Kidney epithelial cell (primary cell): ENCODE measurements at regions not wholly inside any gene's neighbourhood (a gene's known extent, or its start where the extent isn't known, plus 50 kb on each side); places are given as distances from the start of the nearest gene placed in this dataset.

Experiments used
- DNase-seq: peaks from one replicate; pipeline ENCODE4 v3.0.0-alpha.2; 2010; ENCODE audit warnings: low read depth
- H3K27me3 ChIP-seq: 2 replicates; pipeline ENCODE4 v1.6.0; 2011; ENCODE audit warnings: low read length; ENCODE audit not compliant: control insufficient read depth, insufficient read depth
- H3K36me3 ChIP-seq: 2 replicates; pipeline ENCODE4 v1.5.1; 2011; ENCODE audit warnings: low read length; ENCODE audit not compliant: control insufficient read depth, insufficient read depth
- H3K4me3 ChIP-seq: 2 replicates; pipeline ENCODE4 v1.5.1; 2011; ENCODE audit warnings: low read depth, mild to moderate bottlenecking, control low read depth, low read length
- TF ChIP-seq, protein P1 (sequence below): IDR thresholded peaks from 2 replicates; pipeline ENCODE4 v1.5.1; 2011; ENCODE audit warnings: mild to moderate bottlenecking, moderate library complexity, low read length, control low read depth, inconsistent platforms; ENCODE audit not compliant: insufficient read depth, poor library complexity, severe bottlenecking

DNA sequence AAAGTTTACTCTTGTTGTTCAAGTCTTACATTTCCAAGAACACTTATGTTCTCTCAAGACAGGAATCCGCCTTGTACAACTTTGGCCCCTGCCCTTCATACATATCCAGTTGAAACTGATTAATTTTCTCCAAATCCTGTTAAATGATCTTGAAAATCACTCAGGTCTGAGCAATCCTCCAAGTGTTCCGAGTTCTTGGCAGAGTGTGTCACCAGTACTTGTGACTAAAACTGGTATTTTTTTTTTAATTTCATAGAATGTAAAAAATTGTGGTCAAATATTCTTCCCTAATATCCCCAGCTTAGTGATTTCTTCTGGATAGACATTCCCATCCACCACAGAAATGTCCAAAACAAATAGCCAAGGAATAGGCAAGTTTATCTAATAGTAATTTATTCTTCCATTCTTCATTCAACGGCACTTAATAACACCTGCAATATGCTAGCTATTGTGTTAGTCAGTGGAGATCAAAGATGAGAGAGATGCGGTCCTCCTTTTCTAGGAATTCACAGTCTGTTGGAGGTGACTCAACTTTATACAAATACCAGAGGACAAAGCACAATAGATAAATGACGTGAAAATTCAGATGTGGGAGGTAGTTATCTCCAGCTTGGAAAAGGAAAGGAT, 71.4 kb downstream of the DIRAS3 start:
- Histone ChIP-seq H3K27me3 (no peaks in the 10 kb centered on the region), H3K36me3 (no peaks in the 10 kb centered on the region), H3K4me3 (no peak overlapping the region)
- TF ChIP-seq, protein P1, sequence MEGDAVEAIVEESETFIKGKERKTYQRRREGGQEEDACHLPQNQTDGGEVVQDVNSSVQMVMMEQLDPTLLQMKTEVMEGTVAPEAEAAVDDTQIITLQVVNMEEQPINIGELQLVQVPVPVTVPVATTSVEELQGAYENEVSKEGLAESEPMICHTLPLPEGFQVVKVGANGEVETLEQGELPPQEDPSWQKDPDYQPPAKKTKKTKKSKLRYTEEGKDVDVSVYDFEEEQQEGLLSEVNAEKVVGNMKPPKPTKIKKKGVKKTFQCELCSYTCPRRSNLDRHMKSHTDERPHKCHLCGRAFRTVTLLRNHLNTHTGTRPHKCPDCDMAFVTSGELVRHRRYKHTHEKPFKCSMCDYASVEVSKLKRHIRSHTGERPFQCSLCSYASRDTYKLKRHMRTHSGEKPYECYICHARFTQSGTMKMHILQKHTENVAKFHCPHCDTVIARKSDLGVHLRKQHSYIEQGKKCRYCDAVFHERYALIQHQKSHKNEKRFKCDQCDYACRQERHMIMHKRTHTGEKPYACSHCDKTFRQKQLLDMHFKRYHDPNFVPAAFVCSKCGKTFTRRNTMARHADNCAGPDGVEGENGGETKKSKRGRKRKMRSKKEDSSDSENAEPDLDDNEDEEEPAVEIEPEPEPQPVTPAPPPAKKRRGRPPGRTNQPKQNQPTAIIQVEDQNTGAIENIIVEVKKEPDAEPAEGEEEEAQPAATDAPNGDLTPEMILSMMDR = no peak
- DNase-seq = peak; percentile 82

DNA sequence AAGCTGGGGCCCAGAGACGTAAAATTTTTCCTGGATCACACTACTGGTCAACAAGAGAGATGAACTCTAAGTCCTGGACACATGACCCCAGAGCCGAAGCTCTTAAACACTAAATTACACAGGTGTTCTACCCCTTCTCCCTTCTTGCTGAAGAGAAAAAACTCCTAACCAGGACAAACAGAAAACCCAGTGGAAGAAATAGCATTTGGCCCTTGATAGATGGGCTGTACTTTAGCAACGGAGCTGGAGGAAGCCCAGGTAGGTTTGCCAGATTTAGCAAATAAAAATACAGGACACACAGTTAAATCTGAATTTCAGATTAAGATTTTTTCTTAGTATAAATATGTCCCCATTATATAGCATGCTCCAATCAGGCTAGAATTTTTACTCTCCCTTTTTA, 72.7 kb downstream of the DIRAS3 start:
- no peak for DNase-seq
- Histone ChIP-seq H3K4me3 (no peak overlapping the region), H3K27me3 (no peaks in the 10 kb centered on the region), H3K36me3 (no peaks in the 10 kb centered on the region)
- TF ChIP-seq, protein P1 = no peak

DNA sequence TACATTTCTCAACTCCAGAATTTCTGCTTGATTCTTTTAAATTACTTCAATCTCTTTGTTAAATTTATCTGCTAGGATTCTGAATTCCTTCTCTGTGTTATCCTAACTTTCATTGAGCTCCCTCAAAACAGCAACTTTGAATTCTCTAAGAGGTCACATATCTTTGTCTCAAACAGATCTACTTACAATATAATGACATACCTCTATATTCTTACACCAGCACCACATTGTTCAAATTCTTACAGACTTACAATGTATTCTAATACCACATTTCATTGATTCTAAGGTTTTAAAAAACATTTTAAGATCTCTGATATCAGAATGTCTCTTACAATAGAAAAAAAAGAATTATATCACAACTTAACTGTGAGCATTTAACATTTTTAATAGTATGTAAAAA, 77.4 kb downstream of the DIRAS3 start:
- Histone ChIP-seq H3K27me3 (no peaks in the 10 kb centered on the region), H3K4me3 (no peak overlapping the region), H3K36me3 (no peaks in the 10 kb centered on the region)
- TF ChIP-seq, protein P1 = no peak
- DNase-seq = no peak

DNA sequence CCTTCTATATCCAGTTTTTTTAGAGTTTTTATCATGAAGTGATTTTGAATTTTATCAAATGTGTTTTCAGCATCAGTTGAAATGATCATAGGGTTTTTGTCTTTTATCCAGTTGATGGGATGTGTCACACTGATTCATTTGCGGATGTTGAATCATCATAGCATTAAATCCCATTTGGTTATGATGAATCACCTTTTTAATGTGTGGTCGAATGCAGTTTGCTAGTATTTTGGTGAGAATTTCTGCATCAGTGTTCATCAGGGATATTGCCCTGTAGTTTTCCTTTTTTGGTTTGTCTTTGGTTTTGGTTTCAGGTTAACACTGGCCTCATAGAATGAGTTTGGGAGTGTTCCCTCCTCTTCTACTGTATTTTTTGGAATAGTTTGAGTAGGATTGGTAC, 80.3 kb downstream of the DIRAS3 start:
- H3K4me3 ChIP-seq = no peak overlapping the region
- TF ChIP-seq, protein P1 = no peak
- no peaks in the 10 kb centered on the region for H3K27me3 ChIP-seq
- DNase-seq = peak; percentile 63
- H3K36me3 ChIP-seq = no peaks in the 10 kb centered on the region

DNA sequence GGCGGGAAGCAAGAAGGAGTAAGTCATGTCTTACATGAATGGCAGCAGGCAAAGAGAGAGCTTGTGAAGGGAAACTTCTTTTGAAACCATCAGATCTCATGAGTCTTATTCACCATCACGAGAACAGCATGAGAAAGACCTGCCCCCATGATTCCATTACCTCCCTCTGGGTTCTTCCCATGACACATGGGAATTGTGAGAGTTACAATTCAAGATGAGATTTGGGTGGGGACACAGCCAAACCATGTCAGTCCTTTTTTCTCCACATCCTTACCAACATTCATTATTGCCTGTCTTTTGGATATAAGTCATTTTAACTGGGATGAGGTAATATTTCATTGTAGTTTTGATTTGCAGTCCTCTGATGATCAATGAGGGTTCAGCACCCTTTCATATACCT, 81.0 kb downstream of the DIRAS3 start:
- DNase-seq = no peak
- no peaks in the 10 kb centered on the region for H3K27me3 ChIP-seq
- TF ChIP-seq, protein P1 = no peak

DNA sequence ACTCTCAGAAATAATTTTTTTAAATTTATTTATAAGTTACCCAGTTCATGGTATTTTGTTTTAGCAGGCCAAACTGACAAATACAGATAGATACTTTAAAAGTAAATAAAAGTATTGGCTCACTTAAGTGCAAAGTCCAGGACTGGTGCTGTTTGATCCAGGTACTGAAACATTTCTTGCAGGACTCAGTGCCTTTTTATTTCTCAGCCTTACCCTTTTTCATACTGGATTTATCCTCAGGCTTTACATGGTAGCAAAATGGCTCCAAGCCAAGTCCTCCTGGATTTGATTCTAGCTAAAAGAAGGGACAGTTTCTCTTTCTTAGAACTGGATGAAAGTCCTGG, 83.8 kb downstream of the DIRAS3 start:
- Histone ChIP-seq H3K4me3 (no peak overlapping the region), H3K36me3 (no peaks in the 10 kb centered on the region), H3K27me3 (no peaks in the 10 kb centered on the region)
- TF ChIP-seq, protein P1 = no peak
- no peak for DNase-seq

More for the DNA sequence above, 81.0 kb downstream of the DIRAS3 start:
- H3K36me3 ChIP-seq = no peaks in the 10 kb centered on the region
- H3K4me3 ChIP-seq = no peak overlapping the region
